CD4-positive, alpha-beta memory T cell (primary cell): ENCODE measurements at regions not wholly inside any gene's neighbourhood (a gene's known extent, or its start where the extent isn't known, plus 50 kb on each side); places are given as distances from the start of the nearest gene placed in this dataset.
"Not testable (repeated sequence)": the region's sequence is repeated elsewhere in the genome, so short reads cannot be mapped to it uniquely, and the experiment has no call there.

Experiments used
- CTCF ChIA-PET: fragments of 350-600 bp; sonication (Branson Sonifier 250); formaldehyde crosslinking; loops from one replicate; lab custom pipeline; 2021; ENCODE audit warnings: inconsistent platforms; ENCODE audit not compliant: partially characterized antibody; lab: Charles Lee
- POLR2A ChIA-PET: fragments of 350-600 bp; sonication (Branson Sonifier 250); formaldehyde crosslinking; loops from one replicate; lab custom pipeline; 2021; ENCODE audit not compliant: partially characterized antibody; lab: Charles Lee
- DNase-seq, 5 donors: peaks; one replicate each; pipeline versions ENCODE4 v3.0.0 to v3.0.0-alpha.2; 2020 to 2022; ENCODE audit warnings: mixed read lengths in 1 of 5
- H3K27ac ChIP-seq: one replicate; pipeline ENCODE4 v1.7.0; 2013; ENCODE audit warnings: low read depth, low read length
- H3K27me3 ChIP-seq: 2 replicates; pipeline ENCODE4 v1.7.0; 2013; ENCODE audit warnings: mild to moderate bottlenecking, low read length, moderate library complexity; ENCODE audit not compliant: insufficient read depth
- H3K36me3 ChIP-seq: 2 replicates; pipeline ENCODE4 v1.7.0; 2013; ENCODE audit warnings: mild to moderate bottlenecking, low read length, moderate library complexity; ENCODE audit not compliant: insufficient read depth
- H3K4me1 ChIP-seq: 2 replicates; pipeline ENCODE4 v1.7.0; 2013; ENCODE audit warnings: mild to moderate bottlenecking, low read length, moderate library complexity; ENCODE audit not compliant: insufficient read depth
- H3K4me3 ChIP-seq, 2 donors: one replicate each; pipeline ENCODE4 v1.7.0; 2013; ENCODE audit warnings: low read length in 2 of 2, mild to moderate bottlenecking in 1 of 2
- H3K9me3 ChIP-seq, 2 donors: one replicate each; pipeline ENCODE4 v1.7.0; 2013; ENCODE audit warnings: low read length in 2 of 2, control low read depth in 1 of 2; ENCODE audit not compliant: control insufficient read depth in 1 of 2
- H3K27ac Mint-ChIP-seq, 7 donors: one replicate each; pipeline ENCODE4 v1.8.0; 2020 to 2021; ENCODE audit warnings: mixed read lengths in 7 of 7, mild to moderate bottlenecking in 6 of 7, inconsistent platforms in 3 of 7, moderate library complexity in 3 of 7
- H3K27me3 Mint-ChIP-seq, 2 donors: one replicate each; pipeline ENCODE4 v1.8.0; 2020 to 2021; ENCODE audit warnings: mixed read lengths in 2 of 2
- H3K36me3 Mint-ChIP-seq, 2 donors: one replicate each; pipeline ENCODE4 v1.8.0; 2020 to 2021; ENCODE audit warnings: mixed read lengths in 2 of 2, inconsistent platforms in 1 of 2, mild to moderate bottlenecking in 1 of 2
- H3K4me1 Mint-ChIP-seq, 4 donors: one replicate each; pipeline ENCODE4 v1.8.0; 2020 to 2021; ENCODE audit warnings: mixed read lengths in 4 of 4, mild to moderate bottlenecking in 1 of 4
- H3K4me3 Mint-ChIP-seq, 8 donors: one replicate each; pipeline ENCODE4 v1.8.0; 2020 to 2021; ENCODE audit warnings: mixed read lengths in 8 of 8, mild to moderate bottlenecking in 7 of 8, moderate library complexity in 6 of 8, inconsistent platforms in 3 of 8
- H3K9me3 Mint-ChIP-seq, 8 donors: one replicate each; pipeline ENCODE4 v1.8.0; 2020 to 2021; ENCODE audit warnings: mixed read lengths in 8 of 8, mild to moderate bottlenecking in 5 of 8, inconsistent platforms in 3 of 8, moderate library complexity in 1 of 8
- intact Hi-C: fragments of 100-400 bp; cut with micrococcal nuclease; formaldehyde crosslinking; loops from one replicate; pipeline ENCODE4 v1.15.1; 2023

DNA sequence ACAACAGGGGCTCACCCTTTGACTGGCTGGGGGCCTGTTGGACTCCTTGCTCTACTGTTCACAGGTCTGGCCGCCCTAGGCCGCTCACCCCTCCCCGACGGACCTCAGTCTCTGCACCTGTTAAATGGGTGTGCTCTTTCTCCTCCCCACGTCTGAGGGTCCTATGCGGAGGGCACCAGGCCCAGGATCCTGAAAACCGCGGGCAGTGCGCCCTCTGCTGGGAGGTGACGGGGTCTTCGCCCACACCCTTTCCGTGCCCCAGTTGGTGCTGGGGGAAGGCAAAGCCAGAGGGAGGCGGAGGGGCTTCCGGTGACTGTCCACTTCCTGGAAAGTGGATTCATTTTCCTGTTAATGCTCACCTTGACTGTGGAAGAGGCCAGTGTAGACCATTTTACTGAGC lies 1010.9 kb downstream of the KCNJ18 start:
- H3K4me1 ChIP-seq, result no peaks in the 10 kb centered on the region
- DNase-seq, result no peak
- Mint-ChIP-seq H3K4me3 (no peak overlapping the region), H3K27me3 (no peaks in the 10 kb centered on the region), H3K36me3 (no peaks in the 10 kb centered on the region), H3K27ac (no peak overlapping the region), H3K4me1 (no peaks in the 10 kb centered on the region), H3K9me3 (peaks cover 2 to 38% (median 13%) of the 10 kb centered on the region in 8 donors)
- H3K27me3 ChIP-seq, result no peaks in the 10 kb centered on the region
- H3K9me3 ChIP-seq, result peaks cover 0 to 7% of the 10 kb centered on the region in 2 donors
- intact Hi-C loops, result no loop called here
- ChIA-PET POLR2A (no interaction called here), CTCF (no interaction called here)
- H3K27ac ChIP-seq, result no peak overlapping the region
- H3K36me3 ChIP-seq, result no peaks in the 10 kb centered on the region
- H3K4me3 ChIP-seq, result no peak overlapping the region

DNA sequence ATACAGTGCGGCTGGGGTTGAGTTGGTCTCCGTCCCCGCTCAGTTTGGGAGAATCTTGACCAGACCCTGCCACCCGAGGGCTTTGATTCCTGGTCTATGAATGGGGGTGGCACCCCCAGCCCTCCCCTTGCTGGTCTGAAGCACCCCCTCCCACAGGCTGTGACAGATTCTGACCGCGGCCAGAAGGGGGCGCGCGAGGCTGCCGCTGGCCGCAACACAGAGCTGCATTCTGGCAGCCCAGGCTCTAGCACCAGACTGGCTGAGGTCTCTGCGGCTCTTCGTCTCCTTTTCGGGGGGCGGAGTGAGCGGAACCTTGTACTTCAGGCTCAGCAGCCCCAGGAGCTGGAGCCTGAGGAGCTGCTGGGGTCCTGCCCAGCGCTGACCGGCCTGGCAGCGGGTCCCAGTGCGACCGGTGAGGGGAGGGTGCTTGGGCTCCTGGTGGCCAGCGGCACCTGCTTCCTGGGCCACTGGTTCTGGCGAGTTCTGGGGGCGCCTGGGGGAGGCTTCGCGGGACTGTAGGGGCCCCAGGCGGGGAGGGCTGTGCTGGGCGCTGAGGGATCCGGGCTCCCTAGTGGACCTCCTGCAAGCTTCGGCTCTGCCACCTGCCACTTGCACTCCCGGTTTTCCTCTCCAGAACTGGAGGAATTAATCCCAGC lies 1011.6 kb downstream of the KCNJ18 start:
- peaks cover 0 to 4% of the 10 kb centered on the region in 2 donors for H3K9me3 ChIP-seq
- Mint-ChIP-seq H3K4me1 (no peaks in the 10 kb centered on the region), H3K36me3 (no peaks in the 10 kb centered on the region), H3K9me3 (peaks cover 4 to 37% (median 14%) of the 10 kb centered on the region in 8 donors), H3K27ac (no peak overlapping the region), H3K27me3 (no peaks in the 10 kb centered on the region), H3K4me3 (no peak overlapping the region)
- no peak overlapping the region for H3K4me3 ChIP-seq
- ChIA-PET POLR2A (no interaction called here), CTCF (no interaction called here)
- no peaks in the 10 kb centered on the region for H3K27me3 ChIP-seq
- H3K4me1 ChIP-seq, result no peaks in the 10 kb centered on the region
- intact Hi-C loops, result no loop called here
- no peak for DNase-seq
- H3K36me3 ChIP-seq, result no peaks in the 10 kb centered on the region
- H3K27ac ChIP-seq, result no peak overlapping the region

DNA sequence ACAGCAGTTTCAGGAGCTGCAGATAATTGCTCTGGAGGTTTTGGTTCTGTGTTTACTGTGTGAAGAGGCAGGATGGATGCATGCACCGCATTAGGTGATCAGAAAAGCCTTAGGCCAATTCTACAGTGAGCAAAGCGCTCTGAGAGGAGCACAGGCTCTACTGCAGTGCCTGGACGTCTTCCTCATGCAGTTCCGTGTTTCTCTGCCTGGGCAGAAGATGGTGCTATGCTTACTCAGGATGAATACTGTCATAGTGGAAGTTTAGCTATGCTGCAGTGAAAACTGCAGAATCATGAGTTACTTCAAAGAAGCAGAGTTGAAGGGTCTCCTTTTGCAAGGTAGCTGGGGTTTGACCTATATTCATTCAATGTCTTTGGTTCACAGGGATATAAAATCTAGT lies 1012.4 kb downstream of the KCNJ18 start:
- no peaks in the 10 kb centered on the region for H3K27me3 ChIP-seq
- Mint-ChIP-seq H3K27me3 (no peaks in the 10 kb centered on the region), H3K36me3 (no peaks in the 10 kb centered on the region), H3K4me3 (no peak overlapping the region), H3K9me3 (peaks cover 3 to 38% (median 20%) of the 10 kb centered on the region in 8 donors), H3K4me1 (no peaks in the 10 kb centered on the region), H3K27ac (no peak overlapping the region)
- no peaks in the 10 kb centered on the region for H3K36me3 ChIP-seq
- no peak for DNase-seq
- intact Hi-C loops, result no loop called here
- H3K9me3 ChIP-seq, result no peaks in the 10 kb centered on the region
- CTCF ChIA-PET, result no interaction called here
- POLR2A ChIA-PET, result no interaction called here
- H3K4me1 ChIP-seq, result no peaks in the 10 kb centered on the region
- no peak overlapping the region for H3K27ac ChIP-seq
- no peak overlapping the region for H3K4me3 ChIP-seq

DNA sequence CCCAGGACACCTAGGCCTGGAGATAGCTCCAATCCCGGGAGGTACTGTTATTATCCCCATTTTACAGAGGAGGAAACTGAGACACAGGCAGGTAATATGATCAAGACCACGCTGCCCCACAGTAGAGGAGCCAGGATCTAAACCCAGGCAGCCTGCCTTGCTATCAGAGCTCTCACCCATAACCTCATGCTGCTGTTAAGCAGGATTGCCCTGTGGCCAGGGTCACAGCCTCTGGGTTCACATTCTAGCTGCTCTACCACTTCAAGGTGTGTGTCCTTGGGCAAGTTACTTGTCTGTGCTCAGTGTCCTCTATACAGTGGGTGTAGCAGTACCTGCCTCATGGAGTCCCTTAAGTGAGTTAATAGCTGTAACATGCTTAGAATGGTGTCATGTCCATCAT lies 1015.3 kb downstream of the KCNJ18 start:
- H3K27ac Mint-ChIP-seq, result no peak overlapping the region
- no peaks in the 10 kb centered on the region for H3K4me1 ChIP-seq
- H3K36me3 ChIP-seq, result no peaks in the 10 kb centered on the region
- H3K9me3 ChIP-seq, result peaks cover 0 to 8% of the 10 kb centered on the region in 2 donors
- H3K9me3 Mint-ChIP-seq, result peaks cover 5 to 43% (median 32%) of the 10 kb centered on the region in 8 donors
- CTCF ChIA-PET, result no interaction called here
- no peaks in the 10 kb centered on the region for H3K36me3 Mint-ChIP-seq
- H3K27me3 Mint-ChIP-seq, result no peaks in the 10 kb centered on the region
- DNase-seq, result no peak
- POLR2A ChIA-PET, result no interaction called here
- no peak overlapping the region for H3K4me3 ChIP-seq
- H3K27me3 ChIP-seq, result no peaks in the 10 kb centered on the region
- H3K4me3 Mint-ChIP-seq, result no peak overlapping the region
- H3K27ac ChIP-seq, result no peak overlapping the region
- no peaks in the 10 kb centered on the region for H3K4me1 Mint-ChIP-seq
- intact Hi-C loops, result no loop called here

DNA sequence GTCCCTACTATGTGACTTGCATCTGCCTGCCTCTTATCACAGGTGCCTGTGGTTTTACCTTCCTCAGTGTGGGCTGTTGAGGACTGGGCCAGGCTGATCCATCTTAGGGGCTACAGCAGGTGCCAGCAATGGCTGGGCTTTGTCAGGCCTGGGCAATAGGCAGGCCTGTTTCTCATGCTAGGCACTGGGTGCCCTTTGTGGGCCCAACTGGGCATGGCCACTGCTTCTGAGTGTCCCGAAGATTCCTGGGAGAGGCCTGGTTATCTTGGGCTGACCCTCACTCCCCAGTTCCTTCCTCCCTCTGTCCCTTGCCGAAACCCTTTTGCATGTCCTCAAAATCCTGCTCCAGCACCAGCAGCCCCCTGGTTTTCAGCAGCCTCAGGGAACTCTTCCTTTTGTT lies 1024.9 kb downstream of the KCNJ18 start:
- no peak for DNase-seq
- H3K27me3 ChIP-seq, result no peaks in the 10 kb centered on the region
- ChIA-PET POLR2A (no interaction called here), CTCF (no interaction called here)
- no peaks in the 10 kb centered on the region for H3K9me3 ChIP-seq
- no peaks in the 10 kb centered on the region for H3K4me1 ChIP-seq
- H3K4me3 ChIP-seq, result no peak overlapping the region
- H3K27ac ChIP-seq, result no peak overlapping the region
- peaks cover 6 to 58% (median 36%) of the 10 kb centered on the region in 8 donors for H3K9me3 Mint-ChIP-seq
- no peaks in the 10 kb centered on the region for H3K4me1 Mint-ChIP-seq
- no peaks in the 10 kb centered on the region for H3K36me3 ChIP-seq
- H3K27me3 Mint-ChIP-seq, result no peaks in the 10 kb centered on the region
- intact Hi-C loops, result no loop called here
- H3K27ac Mint-ChIP-seq, result no peak overlapping the region
- H3K4me3 Mint-ChIP-seq, result no peak overlapping the region
- no peaks in the 10 kb centered on the region for H3K36me3 Mint-ChIP-seq

DNA sequence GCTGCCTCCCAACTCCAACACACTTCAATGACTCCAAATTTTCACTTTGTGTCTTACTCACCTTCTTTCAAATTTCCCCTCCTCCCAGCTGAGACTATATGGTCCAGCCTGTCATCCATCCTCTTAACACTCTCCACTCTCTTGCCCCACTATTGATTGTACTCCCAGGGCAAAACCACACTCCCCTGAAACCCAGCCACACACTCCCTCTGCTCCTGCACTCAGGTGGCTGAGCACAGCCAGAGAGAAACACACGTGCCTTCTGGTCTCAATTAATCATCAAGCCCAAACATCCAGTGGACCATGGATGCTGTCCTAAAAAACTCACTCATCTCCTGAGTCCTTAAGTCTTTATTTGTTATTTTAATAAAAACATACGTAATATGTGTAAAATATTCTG lies 1026.4 kb downstream of the KCNJ18 start:
- no peaks in the 10 kb centered on the region for H3K27me3 Mint-ChIP-seq
- no peaks in the 10 kb centered on the region for H3K36me3 Mint-ChIP-seq
- no peak overlapping the region for H3K4me3 Mint-ChIP-seq
- intact Hi-C loops, result no loop called here
- CTCF ChIA-PET, result no interaction called here
- peaks cover 3 to 57% (median 40%) of the 10 kb centered on the region in 8 donors for H3K9me3 Mint-ChIP-seq
- Histone ChIP-seq H3K4me3 (no peak overlapping the region), H3K9me3 (no peaks in the 10 kb centered on the region), H3K4me1 (no peaks in the 10 kb centered on the region), H3K27me3 (no peaks in the 10 kb centered on the region), H3K27ac (no peak overlapping the region), H3K36me3 (no peaks in the 10 kb centered on the region)
- no peak overlapping the region for H3K27ac Mint-ChIP-seq
- DNase-seq, result no peak
- no peaks in the 10 kb centered on the region for H3K4me1 Mint-ChIP-seq
- POLR2A ChIA-PET, result no interaction called here

DNA sequence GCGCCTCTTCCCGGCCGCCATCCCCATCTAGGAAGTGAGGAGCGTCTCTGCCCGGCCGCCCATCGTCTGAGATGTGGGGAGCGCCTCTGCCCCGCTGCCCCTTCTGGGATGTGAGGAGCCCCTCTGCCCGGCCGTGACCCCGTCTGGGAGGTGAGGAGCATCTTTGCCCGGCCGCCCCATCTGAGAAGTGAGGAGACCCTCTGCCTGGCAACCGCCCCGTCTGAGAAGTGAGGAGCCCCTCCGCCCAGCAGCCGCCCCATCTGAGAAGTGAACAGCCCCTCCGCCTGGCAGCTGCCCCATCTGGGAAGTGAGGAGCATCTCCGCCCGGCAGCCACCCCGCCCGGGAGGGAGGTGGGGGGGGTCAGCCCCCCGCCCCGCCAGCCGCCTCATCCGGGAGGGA lies 1048.7 kb downstream of the KCNJ18 start:
- H3K27ac Mint-ChIP-seq, intact Hi-C loops, H3K36me3 Mint-ChIP-seq, H3K27me3 ChIP-seq, H3K27ac ChIP-seq, H3K36me3 ChIP-seq, H3K9me3 ChIP-seq, H3K4me1 ChIP-seq, H3K4me3 ChIP-seq, H3K4me3 Mint-ChIP-seq, H3K4me1 Mint-ChIP-seq, CTCF ChIA-PET, H3K27me3 Mint-ChIP-seq, POLR2A ChIA-PET: not testable (repeated sequence)
- peak in 1 of 5 donors; percentile 9 for DNase-seq
- peaks cover 2 to 70% (median 45%) of the 10 kb centered on the region in 8 donors for H3K9me3 Mint-ChIP-seq
